ENCODE measurements at regions not wholly inside any gene's neighbourhood (a gene's known extent, or its start where the extent isn't known, plus 50 kb on each side); places are given as distances from the start of the nearest gene placed in this dataset.
"Not testable (repeated sequence)": the region's sequence is repeated elsewhere in the genome, so short reads cannot be mapped to it uniquely, and the experiment has no call there.

- DNase-seq = no peak
Measured at GRCh38 chr2:21740484-21740883, 616.7 kb downstream of the TDRD15 start.

GRCh38 chr2:21746499-21746898, 622.7 kb downstream of the TDRD15 start:
- DNase-seq = no peak

GRCh38 chr2:21748501-21748900, 624.7 kb downstream of the TDRD15 start:
- no peak for DNase-seq

GRCh38 chr2:21754164-21754788, 630.5 kb downstream of the TDRD15 start:
- DNase-seq = no peak

- no peak for DNase-seq
Measured at GRCh38 chr2:21757805-21758430, 634.1 kb downstream of the TDRD15 start.

GRCh38 chr2:21759819-21760218, 636.1 kb downstream of the TDRD15 start:
- no peak for DNase-seq

GRCh38 chr2:21761361-21761760, 637.6 kb downstream of the TDRD15 start:
- no peak for DNase-seq

GRCh38 chr2:21763501-21763900, 639.7 kb downstream of the TDRD15 start:
- DNase-seq = no peak

- DNase-seq = no peak
Measured at GRCh38 chr2:21770787-21771186, 647.0 kb downstream of the TDRD15 start.

- no peak for DNase-seq
Measured at GRCh38 chr2:21772624-21773023, 648.9 kb downstream of the TDRD15 start.

GRCh38 chr2:21773168-21773567, 649.4 kb downstream of the TDRD15 start:
- no peak for DNase-seq

- peak; percentile 21 for DNase-seq
Measured at GRCh38 chr2:21774691-21775368, 651.1 kb downstream of the TDRD15 start.

- no peak for DNase-seq
Measured at GRCh38 chr2:21779786-21780185, 656.0 kb downstream of the TDRD15 start.

GRCh38 chr2:21781962-21782361, 658.2 kb downstream of the TDRD15 start:
- DNase-seq = no peak

- no peak for DNase-seq
Measured at GRCh38 chr2:21782866-21783265, 659.1 kb downstream of the TDRD15 start.

GRCh38 chr2:21787941-21788340, 664.2 kb downstream of the TDRD15 start:
- DNase-seq = no peak

GRCh38 chr2:21790311-21790710, 666.5 kb downstream of the TDRD15 start:
- DNase-seq = not testable (repeated sequence)

GRCh38 chr2:21792571-21792970, 668.8 kb downstream of the TDRD15 start:
- DNase-seq = no peak

- DNase-seq = no peak
Measured at GRCh38 chr2:21793461-21793860, 669.7 kb downstream of the TDRD15 start.

GRCh38 chr2:21794611-21795010, 670.8 kb downstream of the TDRD15 start:
- DNase-seq = no peak

GRCh38 chr2:21800356-21800755, 676.6 kb downstream of the TDRD15 start:
- no peak for DNase-seq

- no peak for DNase-seq
Measured at GRCh38 chr2:21803550-21803949, 679.8 kb downstream of the TDRD15 start.

- DNase-seq = no peak
Measured at GRCh38 chr2:21804151-21804550, 680.4 kb downstream of the TDRD15 start.

GRCh38 chr2:21811541-21811940, 687.8 kb downstream of the TDRD15 start:
- DNase-seq = no peak
